NCI-H82 (cell line): ENCODE measurements at regions not wholly inside any gene's neighbourhood (a gene's known extent, or its start where the extent isn't known, plus 50 kb on each side); places are given as distances from the start of the nearest gene placed in this dataset.
"Not testable (repeated sequence)": the region's sequence is repeated elsewhere in the genome, so short reads cannot be mapped to it uniquely, and the experiment has no call there.

Source experiments
- DNase-seq: peaks from one replicate; lab custom pipeline; 2025; lab: John Stamatoyannopoulos, UW

DNA sequence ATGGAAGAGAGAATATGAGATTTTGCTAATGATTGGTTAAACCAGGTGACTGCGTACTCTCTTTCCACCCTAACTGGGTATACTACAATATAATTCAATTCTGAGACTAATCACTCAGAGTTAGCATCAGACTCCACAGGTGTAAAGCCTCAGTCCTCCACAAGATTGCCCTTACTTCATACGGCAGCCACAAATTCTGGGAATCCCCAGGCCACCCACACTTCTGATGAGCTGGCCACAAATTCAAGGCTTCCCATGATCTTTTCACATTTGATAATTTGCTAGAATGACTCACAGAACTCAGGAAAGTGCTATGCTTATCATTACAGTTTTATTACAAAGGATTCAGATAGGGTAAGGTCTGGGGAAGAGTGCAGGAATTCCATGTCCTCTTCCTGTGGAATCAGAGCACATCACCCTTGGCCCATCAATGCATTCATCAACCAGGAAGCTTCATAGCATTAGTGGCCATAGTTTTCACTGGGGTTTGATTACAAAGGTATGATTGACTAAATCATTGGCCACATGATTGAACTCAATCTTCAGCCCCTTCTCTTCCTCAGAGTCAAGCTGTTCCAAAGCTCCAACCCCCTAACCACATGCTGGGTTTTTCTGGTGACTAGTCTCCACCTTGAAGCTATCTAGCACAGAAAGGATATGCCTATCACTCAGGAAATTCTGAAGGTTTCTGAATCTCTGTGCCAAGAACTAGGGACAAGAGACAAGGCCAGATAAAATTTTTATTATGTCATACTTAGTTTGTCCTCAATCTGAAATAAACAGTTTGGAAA lies 131.7 kb downstream of the HHIPL2 start:
- DNase-seq = no peak

DNA sequence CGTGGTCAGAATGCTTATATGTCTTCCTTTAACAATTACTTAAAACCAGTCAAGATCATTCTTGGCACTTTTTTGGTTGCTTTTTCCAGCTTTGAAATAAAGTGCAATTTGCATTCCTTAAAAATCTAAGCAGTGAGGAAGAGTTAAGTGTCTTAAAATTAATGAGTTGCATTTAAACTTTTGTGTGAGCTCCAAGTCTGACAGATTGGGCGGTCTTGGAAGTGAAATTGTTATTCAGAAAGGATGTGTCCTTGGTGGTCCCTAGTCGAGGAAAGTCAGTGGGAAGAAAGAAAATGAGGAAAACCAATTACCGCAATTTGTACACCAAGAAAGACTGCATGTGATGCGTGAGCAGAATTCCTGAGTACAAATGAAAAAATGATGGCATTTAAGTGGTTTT lies 132.5 kb downstream of the HHIPL2 start:
- no peak for DNase-seq

GRCh38 chr1:222413991-222414549 lies 133.8 kb downstream of the HHIPL2 start:
- no peak for DNase-seq

DNA sequence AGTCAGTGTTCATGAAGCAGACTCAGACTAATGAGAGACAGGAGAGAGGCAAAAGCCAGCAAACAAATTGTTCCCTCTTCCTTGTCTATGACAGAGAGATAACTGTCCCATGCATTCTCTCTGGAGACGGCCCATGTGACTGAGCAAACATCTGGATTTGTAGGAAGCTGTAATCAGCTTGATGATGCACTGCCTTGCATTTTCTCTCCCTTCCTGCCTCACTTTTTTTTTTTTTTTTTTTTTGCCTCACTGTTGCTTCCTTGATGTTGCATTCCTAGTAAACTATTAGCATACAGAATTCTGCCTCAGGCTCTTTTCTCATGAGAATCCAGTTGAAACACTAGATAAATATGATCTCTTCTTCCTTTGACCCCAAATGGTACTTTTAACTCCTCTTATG lies 134.5 kb downstream of the HHIPL2 start:
- no peak for DNase-seq

DNA sequence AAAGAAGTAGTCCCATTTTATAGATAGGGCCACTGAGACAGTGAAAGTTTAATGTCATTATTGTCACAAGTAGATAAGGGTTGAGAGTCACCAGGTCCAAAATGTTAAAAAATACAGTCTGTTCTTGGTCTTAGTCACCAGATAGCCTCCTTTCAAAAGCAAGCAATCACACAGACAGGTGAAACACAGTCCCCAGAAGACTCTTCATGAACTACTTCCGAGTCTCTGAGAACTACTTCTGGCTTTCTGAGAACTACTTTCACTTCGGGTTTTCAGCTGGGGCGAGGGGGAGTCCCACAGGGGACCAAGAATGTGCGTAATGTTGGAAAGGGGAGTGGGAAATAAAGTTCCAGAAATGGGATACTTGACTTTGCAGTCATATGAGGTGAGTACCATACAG lies 143.2 kb downstream of the HHIPL2 start:
- no peak for DNase-seq

DNA sequence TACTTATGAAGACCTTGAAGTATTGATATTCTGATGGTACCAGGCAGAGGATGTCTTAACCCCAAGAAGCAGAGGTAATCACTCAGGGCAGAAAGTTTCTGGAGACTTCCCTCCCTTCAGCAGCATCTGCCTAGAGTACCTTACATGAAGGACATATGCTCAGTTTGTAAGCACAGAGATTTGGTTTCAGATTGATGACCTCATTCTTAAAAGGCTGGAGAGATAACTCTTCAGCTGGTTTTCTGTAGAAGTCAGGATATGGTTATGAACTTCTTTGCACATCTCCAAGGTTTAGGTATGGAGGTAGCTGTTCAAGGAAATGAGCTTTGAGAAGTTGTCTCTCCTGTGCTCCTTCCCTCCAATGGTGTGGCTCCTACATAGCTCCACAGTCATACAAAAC lies 148.7 kb downstream of the HHIPL2 start:
- no peak for DNase-seq

DNA sequence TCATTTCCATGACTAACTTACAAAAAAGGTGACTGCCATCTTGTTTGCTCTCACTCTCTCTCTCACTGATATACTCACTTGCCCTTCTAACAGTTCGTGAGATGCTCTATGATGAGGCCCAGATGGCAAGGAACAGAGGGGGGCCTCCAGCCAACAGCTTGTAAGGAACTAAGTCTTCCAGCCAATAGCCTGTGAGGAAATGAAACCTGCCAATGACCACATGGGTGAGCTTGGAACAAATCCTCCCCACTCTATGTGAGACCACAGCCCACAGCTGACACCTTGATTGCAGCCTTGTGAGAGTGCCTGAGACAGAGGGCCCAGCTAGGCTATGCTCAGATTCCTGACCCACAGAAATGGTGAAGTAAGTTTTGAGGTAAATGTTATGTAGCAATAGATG lies 153.7 kb downstream of the HHIPL2 start:
- DNase-seq = no peak

GRCh38 chr1:222392556-222392955 lies 155.3 kb downstream of the HHIPL2 start:
- DNase-seq = no peak

DNA sequence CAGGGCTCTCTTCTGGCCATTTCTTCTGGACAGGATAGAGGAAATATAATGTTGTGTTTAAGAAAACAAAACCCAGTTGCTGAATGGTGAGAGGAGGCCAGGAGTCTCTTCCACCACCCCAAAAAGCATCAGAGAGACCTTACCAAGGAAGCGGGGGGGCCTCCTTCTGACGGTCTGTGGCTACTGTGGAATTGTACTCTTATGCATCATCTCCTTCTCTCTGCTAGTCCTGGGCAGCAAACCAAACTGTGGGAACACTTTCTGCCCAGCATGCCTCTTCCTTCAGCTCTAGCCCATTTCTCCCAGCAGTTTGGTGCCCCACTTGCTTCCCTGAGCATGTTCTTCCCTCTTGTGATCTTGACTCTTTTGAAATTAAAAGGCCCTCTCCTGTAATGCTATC lies 157.7 kb downstream of the HHIPL2 start:
- DNase-seq = no peak

GRCh38 chr1:222387007-222387814 lies 160.7 kb downstream of the HHIPL2 start:
- DNase-seq = peak; percentile 58

DNA sequence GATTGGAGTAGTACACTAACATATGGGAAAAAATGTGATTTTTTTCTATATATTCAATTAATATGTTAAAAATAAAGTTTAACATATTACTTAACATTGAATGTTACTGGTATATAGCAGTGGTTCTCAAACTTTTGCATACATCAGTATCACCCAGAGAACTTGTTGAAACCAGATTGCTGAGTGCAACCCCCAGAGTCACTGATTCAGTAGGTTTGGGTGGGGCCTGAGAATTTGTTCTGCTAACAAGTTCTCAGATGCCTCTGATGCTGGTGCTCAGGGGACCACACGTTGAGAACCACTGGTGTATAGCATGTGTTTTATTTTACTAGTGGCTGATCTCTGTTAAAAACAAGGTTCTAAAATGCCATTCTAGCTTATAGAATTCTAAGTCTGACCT lies 161.9 kb downstream of the HHIPL2 start:
- DNase-seq = no peak

DNA sequence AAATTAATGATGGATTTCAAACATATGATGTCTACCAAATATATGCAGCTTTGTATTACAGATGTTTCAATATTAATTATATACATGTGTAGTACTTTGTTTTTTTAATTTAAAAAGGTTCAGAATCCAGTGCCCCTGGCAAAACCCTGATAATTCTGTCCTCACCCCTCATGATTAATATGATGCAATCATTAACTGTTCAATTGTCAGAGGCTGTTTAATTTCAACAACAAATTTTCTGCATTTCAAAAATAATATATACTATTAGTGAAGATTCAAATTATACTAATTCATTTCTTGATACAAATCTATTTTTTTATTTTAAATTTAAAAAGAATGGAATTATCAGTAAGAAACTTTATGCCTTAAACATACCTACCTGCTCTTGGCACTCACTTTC lies 162.6 kb downstream of the HHIPL2 start:
- DNase-seq = no peak

DNA sequence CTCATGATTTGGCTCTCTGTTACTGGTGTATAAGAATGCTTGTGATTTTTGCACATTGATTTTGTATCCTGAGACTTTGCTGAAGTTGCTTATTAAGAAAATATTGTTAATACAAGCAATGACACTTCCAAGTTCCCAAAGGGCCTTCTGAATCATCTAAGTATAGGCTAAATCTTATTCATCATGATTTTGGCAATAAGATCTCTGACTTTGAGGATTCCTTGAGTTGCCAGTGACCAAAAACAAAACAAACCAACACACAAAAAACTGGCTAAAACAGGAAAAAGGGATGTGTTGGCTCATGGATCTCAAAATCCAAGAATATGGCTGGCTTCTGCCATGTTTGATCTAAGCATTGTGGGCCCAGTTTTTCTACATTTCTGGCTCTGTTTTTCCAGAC lies 163.4 kb downstream of the HHIPL2 start:
- DNase-seq = no peak

DNA sequence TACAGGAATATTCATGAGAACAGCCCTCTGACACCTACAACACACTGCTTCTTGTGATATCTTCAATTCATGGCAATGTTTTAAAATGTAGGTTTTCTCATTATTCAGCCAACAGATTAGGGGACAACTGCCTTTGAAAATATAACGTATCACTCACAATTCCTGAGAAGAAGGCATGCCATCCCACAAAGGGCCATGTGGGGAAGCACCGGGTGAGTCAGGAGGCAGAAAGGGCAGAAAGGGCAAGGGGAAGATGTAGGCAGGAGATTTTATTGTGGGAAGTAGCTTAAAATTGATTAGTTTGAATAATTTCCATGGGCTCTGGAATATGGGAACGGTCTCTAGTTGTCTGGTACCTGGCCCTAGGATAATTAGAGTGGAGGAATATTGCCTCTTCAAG lies 165.7 kb downstream of the HHIPL2 start:
- no peak for DNase-seq

DNA sequence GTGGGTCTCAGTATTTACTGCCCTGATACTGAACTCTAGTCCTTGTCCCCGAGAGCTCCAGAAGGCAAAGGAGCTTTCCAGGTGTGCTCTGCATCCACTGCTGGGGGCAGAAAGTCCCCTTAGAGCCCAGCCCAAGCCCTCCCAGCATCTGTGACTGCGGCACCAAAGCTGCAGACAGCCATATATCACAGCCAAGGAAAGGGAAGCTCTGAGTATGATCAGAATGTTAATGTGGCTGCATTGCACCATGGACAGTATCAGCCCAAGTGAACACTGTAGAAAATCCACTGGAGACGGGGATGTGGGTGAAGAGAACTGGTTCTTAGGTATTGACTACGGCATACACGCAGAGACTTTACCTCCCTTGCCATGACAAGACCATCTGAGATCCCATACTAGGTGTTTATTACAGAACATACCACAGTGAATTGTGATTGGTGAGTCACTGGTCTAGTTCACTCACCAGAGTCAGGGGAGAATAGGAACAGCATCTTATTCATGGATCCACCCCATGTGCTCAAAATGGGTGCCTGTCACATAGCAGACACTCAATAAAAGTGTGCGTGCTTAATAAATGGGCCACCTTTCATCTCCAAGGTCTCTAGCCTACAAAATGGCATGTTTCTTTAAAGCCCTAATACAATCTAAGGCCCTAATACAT lies 170.3 kb downstream of the HHIPL2 start:
- no peak for DNase-seq

DNA sequence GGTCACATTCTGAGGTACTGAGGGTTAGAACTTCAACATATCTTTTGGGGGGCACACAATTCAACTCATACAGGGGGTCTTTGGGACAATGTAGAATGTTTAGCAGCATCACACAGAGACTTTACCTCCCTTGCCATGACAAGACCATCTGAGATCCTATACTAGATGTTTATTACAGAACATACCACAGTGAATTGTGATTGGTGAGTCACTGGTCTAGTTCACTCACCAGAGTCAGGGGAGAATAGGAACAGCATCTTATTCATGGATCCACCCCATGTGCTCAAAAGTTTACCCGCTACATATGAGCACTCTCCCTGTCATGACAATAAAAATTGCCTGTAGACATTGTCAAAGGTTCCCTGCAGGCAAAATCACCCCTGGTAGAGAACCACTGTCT lies 171.1 kb downstream of the HHIPL2 start:
- DNase-seq = not testable (repeated sequence)

DNA sequence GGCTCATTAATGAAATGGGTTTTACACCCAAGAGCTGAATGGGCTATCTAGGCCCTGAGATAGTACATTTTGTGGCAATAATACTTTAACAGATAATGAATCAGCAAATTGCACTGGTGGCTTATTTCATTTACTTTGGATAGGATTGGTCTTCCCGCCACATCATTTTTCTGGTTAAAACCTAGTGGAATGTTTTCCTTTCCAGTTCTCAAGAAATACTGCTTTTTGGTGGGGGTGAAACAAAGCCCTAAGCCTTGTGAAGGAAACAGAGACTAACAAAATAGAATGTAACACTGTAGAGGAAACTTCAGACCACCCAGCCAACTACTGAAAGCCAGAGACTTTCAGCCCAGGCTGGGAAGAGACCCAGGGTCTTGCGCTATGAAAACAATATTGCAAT lies 172.2 kb downstream of the HHIPL2 start:
- DNase-seq = no peak

DNA sequence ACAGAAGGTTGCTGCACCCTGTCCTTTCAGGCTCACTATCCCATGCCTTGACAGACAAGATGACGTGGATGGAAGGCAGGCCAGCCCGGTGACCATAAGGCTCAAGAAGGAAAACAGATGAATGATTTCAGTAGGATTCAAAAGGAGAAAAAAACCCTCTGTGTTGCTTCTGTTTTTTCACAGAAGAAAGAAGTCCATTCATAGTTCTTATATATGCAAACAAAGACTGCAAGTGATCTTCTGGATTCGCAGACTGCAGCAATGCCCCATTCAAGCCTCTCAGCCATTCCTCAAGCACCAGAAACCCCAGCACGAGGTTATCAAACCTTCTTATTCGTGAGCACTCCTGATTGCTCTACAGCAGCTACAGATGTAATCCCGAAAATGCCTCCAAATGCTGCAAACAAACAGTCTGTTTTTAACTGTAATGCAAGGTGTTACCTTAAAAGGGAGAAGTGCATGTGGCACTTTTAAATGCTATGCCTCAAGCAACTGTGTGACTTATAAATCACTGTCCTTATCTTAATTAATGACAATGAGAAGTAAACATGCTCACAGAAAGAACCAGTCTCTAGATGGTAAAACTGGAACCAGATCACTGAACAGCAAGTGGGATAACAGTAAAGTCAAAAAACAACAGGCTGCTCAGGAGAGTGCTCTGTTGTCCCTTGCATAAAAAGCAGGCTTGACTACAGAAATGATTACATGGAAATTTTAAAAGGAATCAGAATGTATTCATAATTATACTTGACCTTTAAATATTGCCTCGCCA lies 173.9 kb downstream of the HHIPL2 start:
- no peak for DNase-seq

- no peak for DNase-seq
Observed at GRCh38 chr1:222373216-222373615, 174.7 kb downstream of the HHIPL2 start.

- peak; percentile 18 for DNase-seq
Observed at GRCh38 chr1:222372221-222372620, 175.7 kb downstream of the HHIPL2 start.

GRCh38 chr1:222370913-222371675 lies 176.8 kb downstream of the HHIPL2 start:
- no peak for DNase-seq
